ENCODE measurements at regions not wholly inside any gene's neighbourhood (a gene's known extent, or its start where the extent isn't known, plus 50 kb on each side); places are given as distances from the start of the nearest gene placed in this dataset.

GRCh38 chr3:90011596-90011995, 904.2 kb downstream of the EPHA3 start:
- H3K4me3 ChIP-seq (replicated peaks in 1 of 3; ENCODE audit: insufficient read depth in 1 of 3, low read depth in 1 of 3, low read length in 3 of 3), result no peak overlapping the region
- dilution Hi-C loops (cut with MboI; ENCODE audit: extremely low pct_ligation_motif_present, low sequenced_read_pairs) (no loop called here), intact Hi-C loops (cut with micrococcal nuclease) (no loop called here)
- ChIA-PET POLR2A (no interaction called here), CTCF (no interaction called here)
- H3K4me2 ChIP-seq (ENCODE audit: insufficient read depth, low read length), result no peak overlapping the region
- H3K9ac ChIP-seq (replicated peaks; ENCODE audit: extremely low read depth, insufficient read depth, low read length), result no peak overlapping the region
- no peaks in the 10 kb centered on the region for H3K79me2 ChIP-seq (ENCODE audit: control insufficient read depth, insufficient read depth, low read length)
- no TSS peak for BruUV-seq (replicated peaks)
- DNase-seq (ENCODE audit: low read depth, low spot score) (no peak), FAIRE-seq (no peak)
- no peaks in the 10 kb centered on the region for H3K36me3 ChIP-seq (ENCODE audit: control insufficient read depth in 2 of 2, extremely low read depth in 1 of 2, insufficient read depth in 2 of 2, low read length in 2 of 2)
- H3K4me1 ChIP-seq (ENCODE audit: control insufficient read depth, extremely low read depth, insufficient read depth, low read length), result no peaks in the 10 kb centered on the region
- no peak overlapping the region for H3K27ac ChIP-seq (ENCODE audit: insufficient read depth, low read depth, low read length)
- H2AFZ ChIP-seq (ENCODE audit: low read depth, low read length), result no peak overlapping the region
- no peaks in the 10 kb centered on the region for H4K20me1 ChIP-seq (replicated peaks; ENCODE audit: control insufficient read depth, extremely low read depth, insufficient read depth, low read length)
- no peaks in the 10 kb centered on the region for H3K27me3 ChIP-seq (ENCODE audit: control insufficient read depth in 2 of 2, insufficient read depth in 2 of 2, low read length in 2 of 2)
- H3K9me3 ChIP-seq (replicated peaks; ENCODE audit: control insufficient read depth, insufficient read depth, low read length), result no peaks in the 10 kb centered on the region
- TF ChIP-seq POLR2AphosphoS5 (IDR thresholded peaks at IDR 0.05; ENCODE audit: insufficient read depth, low read depth, low read length), result no peak
- no peaks in the 10 kb centered on the region for H3K9me1 ChIP-seq (replicated peaks; ENCODE audit: control insufficient read depth, extremely low read depth, insufficient read depth, low read length)

DNA sequence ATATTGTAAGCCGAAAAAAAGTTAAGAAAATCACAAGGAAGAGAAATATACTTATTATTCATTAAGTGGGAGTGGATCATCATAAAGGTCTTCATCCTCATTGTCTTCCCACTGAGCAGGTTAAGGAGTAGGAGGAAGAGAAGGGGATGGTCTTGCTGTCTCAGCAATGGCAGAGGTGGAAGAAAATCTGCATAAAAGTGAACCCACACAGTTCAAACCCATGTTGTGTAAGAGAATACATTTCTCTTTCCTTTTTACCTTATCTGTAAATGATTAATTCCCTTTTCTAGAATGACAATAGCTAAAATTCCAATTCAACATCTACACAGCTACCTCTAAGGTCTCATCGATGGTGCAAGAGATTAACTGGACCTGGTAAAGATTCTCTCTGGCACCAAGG, 904.6 kb downstream of the EPHA3 start:
- no peak for DNase-seq (ENCODE audit: low read depth, low spot score)
- no peaks in the 10 kb centered on the region for H4K20me1 ChIP-seq (replicated peaks; ENCODE audit: control insufficient read depth, extremely low read depth, insufficient read depth, low read length)
- no peak overlapping the region for H3K4me2 ChIP-seq (ENCODE audit: insufficient read depth, low read length)
- FAIRE-seq, result no peak
- no peaks in the 10 kb centered on the region for H3K27me3 ChIP-seq (ENCODE audit: control insufficient read depth in 2 of 2, insufficient read depth in 2 of 2, low read length in 2 of 2)
- H3K36me3 ChIP-seq (ENCODE audit: control insufficient read depth in 2 of 2, extremely low read depth in 1 of 2, insufficient read depth in 2 of 2, low read length in 2 of 2), result no peaks in the 10 kb centered on the region
- H3K9ac ChIP-seq (replicated peaks; ENCODE audit: extremely low read depth, insufficient read depth, low read length), result no peak overlapping the region
- CTCF ChIA-PET, result no interaction called here
- H3K9me3 ChIP-seq (replicated peaks; ENCODE audit: control insufficient read depth, insufficient read depth, low read length), result no peaks in the 10 kb centered on the region
- no peaks in the 10 kb centered on the region for H3K79me2 ChIP-seq (ENCODE audit: control insufficient read depth, insufficient read depth, low read length)
- intact Hi-C loops (cut with micrococcal nuclease) (no loop called here), dilution Hi-C loops (cut with MboI; ENCODE audit: extremely low pct_ligation_motif_present, low sequenced_read_pairs) (no loop called here)
- H2AFZ ChIP-seq (ENCODE audit: low read depth, low read length), result no peak overlapping the region
- BruUV-seq (replicated peaks), result no TSS peak
- TF ChIP-seq POLR2A (IDR thresholded peaks at IDR 0.05; ENCODE audit: low read depth, low read length), result no peak
- TF ChIP-seq POLR2AphosphoS5 (IDR thresholded peaks at IDR 0.05; ENCODE audit: insufficient read depth, low read depth, low read length), result no peak
- TF ChIP-seq EZH2 (IDR thresholded peaks at IDR 0.05; ENCODE audit: borderline replicate concordance, low read depth, low read length, severe bottlenecking), result no peak
- TF ChIP-seq MAX (IDR thresholded peaks at IDR 0.05; ENCODE audit: insufficient read depth, insufficient read length), result no peak
- TF ChIP-seq FOS (IDR thresholded peaks at IDR 0.05; ENCODE audit: borderline replicate concordance, insufficient read depth, low read length), result no peak
- no peaks in the 10 kb centered on the region for H3K4me1 ChIP-seq (ENCODE audit: control insufficient read depth, extremely low read depth, insufficient read depth, low read length)
- POLR2A ChIA-PET, result no interaction called here
- no peak overlapping the region for H3K4me3 ChIP-seq (replicated peaks in 1 of 3; ENCODE audit: insufficient read depth in 1 of 3, low read depth in 1 of 3, low read length in 3 of 3)
- no peak overlapping the region for H3K27ac ChIP-seq (ENCODE audit: insufficient read depth, low read depth, low read length)
- H3K9me1 ChIP-seq (replicated peaks; ENCODE audit: control insufficient read depth, extremely low read depth, insufficient read depth, low read length), result no peaks in the 10 kb centered on the region

Measured in endothelial cell of umbilical vein (primary cell).